ENCODE measurements at regions not wholly inside any gene's neighbourhood (a gene's known extent, or its start where the extent isn't known, plus 50 kb on each side); places are given as distances from the start of the nearest gene placed in this dataset.

GRCh38 chr2:81195774-81196382, 891.3 kb upstream of the LRRTM1 start:
- no peak overlapping the region for H3K27ac ChIP-seq (ENCODE audit: low read length)
- ATAC-seq (no peak), DNase-seq (no peak)
- H3K4me1 ChIP-seq (ENCODE audit: control insufficient read depth, insufficient read depth, low read length): no peaks in the 10 kb centered on the region
- H3K9me3 ChIP-seq (ENCODE audit: control insufficient read depth, low read length): no peaks in the 10 kb centered on the region
- WGBS: 93% methylated on average over 19 of the region's 19 CpGs
- H3K27me3 ChIP-seq (ENCODE audit: control insufficient read depth, insufficient read depth): no peaks in the 10 kb centered on the region
- intact Hi-C loops (cut with DNase I): no loop called here
- H3K4me3 ChIP-seq (ENCODE audit: low read length): no peak overlapping the region

- Histone ChIP-seq H3K27ac (ENCODE audit: low read length) (no peak overlapping the region), H3K4me1 (ENCODE audit: control insufficient read depth, insufficient read depth, low read length) (no peaks in the 10 kb centered on the region), H3K4me3 (ENCODE audit: low read length) (no peak overlapping the region), H3K9me3 (ENCODE audit: control insufficient read depth, low read length) (no peaks in the 10 kb centered on the region), H3K27me3 (ENCODE audit: control insufficient read depth, insufficient read depth) (no peaks in the 10 kb centered on the region)
- 93% methylated on average over 41 of the region's 41 CpGs for WGBS
- intact Hi-C loops (cut with DNase I): no loop called here
- DNase-seq (peak in 1 of 3 donors; percentile 7), ATAC-seq (peak in 1 of 2 donors; percentile 20)
These were observed 890.6 kb upstream of the LRRTM1 start for GRCh38 chr2:81195017-81195773.

- intact Hi-C loops (cut with DNase I): no loop called here
- no peak overlapping the region for H3K4me3 ChIP-seq (ENCODE audit: low read length)
- no peak for DNase-seq
These were observed 890.0 kb upstream of the LRRTM1 start for GRCh38 chr2:81194581-81194980.

GRCh38 chr2:81194176-81194575, 889.6 kb upstream of the LRRTM1 start:
- DNase-seq: no peak
- intact Hi-C loops (cut with DNase I): no loop called here
- 95% methylated on average over 30 of the region's 30 CpGs for WGBS
- H3K27me3 ChIP-seq (ENCODE audit: control insufficient read depth, insufficient read depth): no peaks in the 10 kb centered on the region
- no peaks in the 10 kb centered on the region for H3K4me1 ChIP-seq (ENCODE audit: control insufficient read depth, insufficient read depth, low read length)
- H3K27ac ChIP-seq (ENCODE audit: low read length): no peak overlapping the region
- H3K4me3 ChIP-seq (ENCODE audit: low read length): no peak overlapping the region
- H3K9me3 ChIP-seq (ENCODE audit: control insufficient read depth, low read length): no peaks in the 10 kb centered on the region
- no peak for ATAC-seq

More at GRCh38 chr2:81194581-81194980, 890.0 kb upstream of the LRRTM1 start:
- Histone ChIP-seq H3K27me3 (ENCODE audit: control insufficient read depth, insufficient read depth) (no peaks in the 10 kb centered on the region), H3K9me3 (ENCODE audit: control insufficient read depth, low read length) (no peaks in the 10 kb centered on the region), H3K27ac (ENCODE audit: low read length) (no peak overlapping the region), H3K4me1 (ENCODE audit: control insufficient read depth, insufficient read depth, low read length) (no peaks in the 10 kb centered on the region)
- 95% methylated on average over 23 of the region's 23 CpGs for WGBS
- no peak for ATAC-seq

GRCh38 chr2:81181845-81182244, 877.3 kb upstream of the LRRTM1 start:
- Histone ChIP-seq H3K9me3 (ENCODE audit: control insufficient read depth, low read length) (no peaks in the 10 kb centered on the region), H3K4me1 (ENCODE audit: control insufficient read depth, insufficient read depth, low read length) (no peaks in the 10 kb centered on the region), H3K27me3 (ENCODE audit: control insufficient read depth, insufficient read depth) (no peaks in the 10 kb centered on the region), H3K4me3 (ENCODE audit: low read length) (no peak overlapping the region), H3K27ac (ENCODE audit: low read length) (no peak overlapping the region)
- intact Hi-C loops (cut with DNase I): no loop called here
- ATAC-seq (no peak), DNase-seq (no peak)

GRCh38 chr2:81171447-81171846, 866.9 kb upstream of the LRRTM1 start:
- 78% methylated on average over 2 of the region's 2 CpGs for WGBS
- DNase-seq (no peak), ATAC-seq (no peak)
- Histone ChIP-seq H3K4me3 (ENCODE audit: low read length) (no peak overlapping the region), H3K4me1 (ENCODE audit: control insufficient read depth, insufficient read depth, low read length) (no peaks in the 10 kb centered on the region), H3K9me3 (ENCODE audit: control insufficient read depth, low read length) (no peaks in the 10 kb centered on the region), H3K27me3 (ENCODE audit: control insufficient read depth, insufficient read depth) (no peaks in the 10 kb centered on the region), H3K27ac (ENCODE audit: low read length) (no peak overlapping the region)
- intact Hi-C loops (cut with DNase I): no loop called here

- Histone ChIP-seq H3K9me3 (ENCODE audit: control insufficient read depth, low read length) (no peaks in the 10 kb centered on the region), H3K4me1 (ENCODE audit: control insufficient read depth, insufficient read depth, low read length) (no peaks in the 10 kb centered on the region), H3K27me3 (ENCODE audit: control insufficient read depth, insufficient read depth) (no peaks in the 10 kb centered on the region), H3K27ac (ENCODE audit: low read length) (no peak overlapping the region), H3K4me3 (ENCODE audit: low read length) (no peak overlapping the region)
- WGBS: 80% methylated on average over 3 of the region's 3 CpGs
- ATAC-seq (no peak), DNase-seq (no peak)
- intact Hi-C loops (cut with DNase I): no loop called here
These were observed 859.0 kb upstream of the LRRTM1 start for GRCh38 chr2:81163583-81163982.

GRCh38 chr2:81158505-81158904, 854.0 kb upstream of the LRRTM1 start:
- no peaks in the 10 kb centered on the region for H3K4me1 ChIP-seq (ENCODE audit: control insufficient read depth, insufficient read depth, low read length)
- H3K27me3 ChIP-seq (ENCODE audit: control insufficient read depth, insufficient read depth): no peaks in the 10 kb centered on the region
- ATAC-seq (no peak), DNase-seq (no peak)
- H3K4me3 ChIP-seq (ENCODE audit: low read length): no peak overlapping the region
- intact Hi-C loops (cut with DNase I): no loop called here
- H3K27ac ChIP-seq (ENCODE audit: low read length): no peak overlapping the region
- WGBS: 76% methylated on average over 5 of the region's 5 CpGs
- no peaks in the 10 kb centered on the region for H3K9me3 ChIP-seq (ENCODE audit: control insufficient read depth, low read length)

- Histone ChIP-seq H3K27ac (ENCODE audit: low read length) (no peak overlapping the region), H3K27me3 (ENCODE audit: control insufficient read depth, insufficient read depth) (no peaks in the 10 kb centered on the region), H3K4me1 (ENCODE audit: control insufficient read depth, insufficient read depth, low read length) (no peaks in the 10 kb centered on the region), H3K9me3 (ENCODE audit: control insufficient read depth, low read length) (no peaks in the 10 kb centered on the region), H3K4me3 (ENCODE audit: low read length) (no peak overlapping the region)
- ATAC-seq (no peak), DNase-seq (no peak)
- WGBS: 83% methylated on average over 4 of the region's 4 CpGs
- intact Hi-C loops (cut with DNase I): no loop called here
These were observed 843.8 kb upstream of the LRRTM1 start for GRCh38 chr2:81148323-81148722.

- ATAC-seq: no peak
- H3K4me1 ChIP-seq (ENCODE audit: control insufficient read depth, insufficient read depth, low read length): no peaks in the 10 kb centered on the region
- H3K4me3 ChIP-seq (ENCODE audit: low read length): no peak overlapping the region
- no peaks in the 10 kb centered on the region for H3K9me3 ChIP-seq (ENCODE audit: control insufficient read depth, low read length)
- intact Hi-C loops (cut with DNase I): no loop called here
- no peaks in the 10 kb centered on the region for H3K27me3 ChIP-seq (ENCODE audit: control insufficient read depth, insufficient read depth)
- no peak for DNase-seq
- no peak overlapping the region for H3K27ac ChIP-seq (ENCODE audit: low read length)
These were observed 831.7 kb upstream of the LRRTM1 start for GRCh38 chr2:81136296-81136695.

GRCh38 chr2:81097361-81097760, 792.8 kb upstream of the LRRTM1 start:
- Histone ChIP-seq H3K9me3 (ENCODE audit: control insufficient read depth, low read length) (no peaks in the 10 kb centered on the region), H3K4me1 (ENCODE audit: control insufficient read depth, insufficient read depth, low read length) (no peaks in the 10 kb centered on the region), H3K4me3 (ENCODE audit: low read length) (no peak overlapping the region), H3K27ac (ENCODE audit: low read length) (no peak overlapping the region), H3K27me3 (ENCODE audit: control insufficient read depth, insufficient read depth) (no peaks in the 10 kb centered on the region)
- no peak for ATAC-seq
- intact Hi-C loops (cut with DNase I): no loop called here
- no peak for DNase-seq
- WGBS: 91% methylated on average over 1 of the region's 1 CpG

GRCh38 chr2:81093031-81093430, 788.5 kb upstream of the LRRTM1 start:
- ATAC-seq (no peak), DNase-seq (no peak)
- no peaks in the 10 kb centered on the region for H3K4me1 ChIP-seq (ENCODE audit: control insufficient read depth, insufficient read depth, low read length)
- H3K27ac ChIP-seq (ENCODE audit: low read length): no peak overlapping the region
- H3K4me3 ChIP-seq (ENCODE audit: low read length): no peak overlapping the region
- H3K9me3 ChIP-seq (ENCODE audit: control insufficient read depth, low read length): no peaks in the 10 kb centered on the region
- intact Hi-C loops (cut with DNase I): no loop called here
- H3K27me3 ChIP-seq (ENCODE audit: control insufficient read depth, insufficient read depth): no peaks in the 10 kb centered on the region
